Stimulated activated CD4-positive, alpha-beta T cell treated with anti-CD3 and anti-CD28 coated beads, Interleukin-15, amount 100 ng/mL, for 1 hour (primary cell): ENCODE measurements at regions not wholly inside any gene's neighbourhood (a gene's known extent, or its start where the extent isn't known, plus 50 kb on each side); places are given as distances from the start of the nearest gene placed in this dataset.

Experiments
- DNase-seq, 2 donors: peaks; one replicate each; pipeline ENCODE4 v3.0.0-alpha.2; 2020; ENCODE audit warnings: low read depth in 1 of 2, low spot score in 1 of 2

GRCh38 chr16:11494433-11494832 is 92.3 kb downstream of the LITAF start:
- no peak for DNase-seq

DNA sequence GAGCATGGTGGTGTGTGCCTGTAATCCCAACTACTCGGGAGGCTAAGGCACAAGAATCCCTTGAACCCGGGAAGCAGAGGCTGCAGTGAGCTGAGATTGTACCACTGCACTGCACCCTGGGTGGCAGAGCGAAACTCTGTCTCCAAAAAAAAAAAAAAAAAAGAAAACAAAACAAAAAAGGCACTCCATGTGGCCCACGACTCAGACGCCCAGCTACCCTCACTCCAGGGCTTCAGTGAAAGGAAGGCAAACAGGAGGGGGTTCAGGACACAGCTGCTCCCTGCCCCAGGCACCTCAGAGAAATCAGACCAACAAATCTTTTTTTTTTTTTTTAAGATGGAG is 91.7 kb downstream of the LITAF start:
- no peak for DNase-seq
